Transverse colon (tissue), 4 donors: ENCODE measurements at regions not wholly inside any gene's neighbourhood (a gene's known extent, or its start where the extent isn't known, plus 50 kb on each side); places are given as distances from the start of the nearest gene placed in this dataset.

ENCODE experiments used
- CTCF ChIP-seq, 5 experiments: fragments of 200-600 bp in 3 of 5; fragments of 450-650 bp in 2 of 5; sonication (generic) in 3 of 5; IDR thresholded peaks; 1 replicate in 2 of 5; 2 replicates in 3 of 5; pipeline ENCODE4 v1.5.1; 2016 to 2017; ENCODE audit warnings: antibody characterized with exemption in 5 of 5, inconsistent platforms in 3 of 5, mild to moderate bottlenecking in 2 of 5, moderate library complexity in 1 of 5
- EP300 ChIP-seq: sonication (generic); formaldehyde crosslinking; IDR thresholded peaks from one replicate; pipeline ENCODE4 v1.6.1; 2017; ENCODE audit warnings: antibody characterized with exemption, low read depth
- POLR2A ChIP-seq: fragments of 450-650 bp; IDR thresholded peaks from one replicate; pipeline ENCODE4 v1.6.1; 2016; ENCODE audit warnings: antibody characterized with exemption, mild to moderate bottlenecking, moderate library complexity
- POLR2AphosphoS5 ChIP-seq, 3 donors: sonication (generic); formaldehyde crosslinking; IDR thresholded peaks; one replicate each; pipeline ENCODE4 v1.6.1; 2016; ENCODE audit warnings: antibody characterized with exemption in 3 of 3

GRCh38 chr3:176119826-176120225 lies 1077.5 kb downstream of the TBL1XR1 start:
- no peak for TF ChIP-seq EP300
- TF ChIP-seq CTCF (IDR thresholded peaks at IDR 0.05): no peak
- no peak for TF ChIP-seq POLR2AphosphoS5 (IDR thresholded peaks at IDR 0.05)
- no peak for TF ChIP-seq POLR2A
